CD14-positive monocyte (primary cell): ENCODE measurements at regions not wholly inside any gene's neighbourhood (a gene's known extent, or its start where the extent isn't known, plus 50 kb on each side); places are given as distances from the start of the nearest gene placed in this dataset.

Experiments used
- DNase-seq, 3 donors: peaks; one replicate each; pipeline ENCODE4 v3.0.0-alpha.2; 2011 to 2022
- H2AFZ ChIP-seq: 2 replicates; pipeline ENCODE4 v1.6.0; 2012; ENCODE audit warnings: mild to moderate bottlenecking, low read depth, low read length, inconsistent platforms; ENCODE audit not compliant: insufficient read depth, poor library complexity, severe bottlenecking
- H3K27ac ChIP-seq, 2 donors: 1 replicate in 1 of 2; 2 replicates in 1 of 2; pipeline ENCODE4 v1.5.1; 2012 to 2013; ENCODE audit warnings: low read length in 2 of 2, control low read depth in 1 of 2, inconsistent platforms in 1 of 2, low read depth in 1 of 2, mild to moderate bottlenecking in 1 of 2
- H3K27me3 ChIP-seq, 2 donors: one replicate each; pipeline versions ENCODE4 v1.6.0 to v1.6.1; 2011 to 2013; ENCODE audit warnings: low read length in 2 of 2; ENCODE audit not compliant: control insufficient read depth in 2 of 2, insufficient read depth in 2 of 2
- H3K36me3 ChIP-seq, 2 donors: replicated peaks in 1 of 2; 1 replicate in 1 of 2; 2 replicates in 1 of 2; pipeline versions ENCODE4 v1.5.1 to v1.6.1; 2012 to 2013; ENCODE audit warnings: low read length in 2 of 2, control low read depth in 1 of 2, inconsistent platforms in 1 of 2, mild to moderate bottlenecking in 1 of 2; ENCODE audit not compliant: insufficient read depth in 2 of 2, control insufficient read depth in 1 of 2
- H3K4me1 ChIP-seq, 2 donors: 1 replicate in 1 of 2; 2 replicates in 1 of 2; pipeline versions ENCODE4 v1.5.1 to v1.6.1; 2012 to 2013; ENCODE audit warnings: low read length in 2 of 2, control low read depth in 1 of 2, inconsistent platforms in 1 of 2, mild to moderate bottlenecking in 1 of 2, moderate library complexity in 1 of 2; ENCODE audit not compliant: insufficient read depth in 2 of 2, control insufficient read depth in 1 of 2
- H3K4me2 ChIP-seq: replicated peaks from 2 replicates; pipeline ENCODE3; 2012; ENCODE audit warnings: low read length, moderate library complexity, mild to moderate bottlenecking; ENCODE audit not compliant: poor library complexity, severe bottlenecking; ENCODE audit errors: extremely low read depth
- H3K4me3 ChIP-seq, 3 experiments: fragments of 200-600 bp in 1 of 3; sonication (generic) in 1 of 3; replicated peaks in 1 of 3; 1 replicate in 2 of 3; 2 replicates in 1 of 3; pipeline ENCODE4 v1.5.1; 2011 to 2013; ENCODE audit warnings: low read length in 3 of 3, mild to moderate bottlenecking in 3 of 3, control low read depth in 2 of 3, low read depth in 2 of 3, inconsistent platforms in 1 of 3, moderate library complexity in 1 of 3
- H3K79me2 ChIP-seq: 2 replicates; pipeline ENCODE4 v1.6.0; 2012; ENCODE audit warnings: mild to moderate bottlenecking, control low read depth, inconsistent platforms, low read length, moderate library complexity; ENCODE audit not compliant: insufficient read depth
- H3K9ac ChIP-seq: 2 replicates; pipeline ENCODE4 v1.6.0; 2017; ENCODE audit warnings: low read length, mild to moderate bottlenecking; ENCODE audit not compliant: insufficient read depth, poor library complexity, severe bottlenecking
- H3K9me3 ChIP-seq, 2 donors: replicated peaks in 1 of 2; 1 replicate in 1 of 2; 2 replicates in 1 of 2; pipeline versions ENCODE4 v1.5.1 to v1.6.1; 2012 to 2013; ENCODE audit warnings: low read length in 2 of 2, control low read depth in 1 of 2; ENCODE audit not compliant: control insufficient read depth in 1 of 2, insufficient read depth in 1 of 2
- H4K20me1 ChIP-seq: 2 replicates; pipeline ENCODE4 v1.6.0; 2012; ENCODE audit warnings: mild to moderate bottlenecking, low read length, control low read depth, moderate library complexity; ENCODE audit not compliant: insufficient read depth
- H3K27ac Mint-ChIP-seq, 7 donors: one replicate each; pipeline ENCODE4 v1.8.0; 2020; ENCODE audit warnings: mild to moderate bottlenecking in 7 of 7, mixed read lengths in 7 of 7, moderate library complexity in 6 of 7, inconsistent platforms in 2 of 7
- H3K27me3 Mint-ChIP-seq, 3 donors: one replicate each; pipeline ENCODE4 v1.8.0; 2021 to 2022; ENCODE audit warnings: low read depth in 3 of 3, mild to moderate bottlenecking in 3 of 3, mixed read lengths in 3 of 3, moderate library complexity in 3 of 3, inconsistent platforms in 1 of 3
- H3K36me3 Mint-ChIP-seq, 2 donors: one replicate each; pipeline ENCODE4 v1.8.0; 2020; ENCODE audit warnings: mixed read lengths in 2 of 2, inconsistent platforms in 1 of 2, mild to moderate bottlenecking in 1 of 2
- H3K4me1 Mint-ChIP-seq: one replicate; pipeline ENCODE4 v1.8.0; 2020; ENCODE audit warnings: mild to moderate bottlenecking, mixed read lengths
- H3K4me3 Mint-ChIP-seq, 2 donors: one replicate each; pipeline ENCODE4 v1.8.0; 2020; ENCODE audit warnings: mild to moderate bottlenecking in 2 of 2, mixed read lengths in 2 of 2, moderate library complexity in 1 of 2
- H3K9me3 Mint-ChIP-seq, 7 donors: one replicate each; pipeline ENCODE4 v1.8.0; 2020 to 2022; ENCODE audit warnings: mixed read lengths in 7 of 7, mild to moderate bottlenecking in 6 of 7, moderate library complexity in 6 of 7, inconsistent platforms in 2 of 7
- WGBS: methylation state at CpG from one replicate; pipeline ENCODE4 v1.1.5; 2013; ENCODE audit warnings: missing lambda C conversion rate; ENCODE audit not compliant: insufficient coverage; 5-methylcytosine and 5-hydroxymethylcytosine counted together
- intact Hi-C, 2 donors: fragments of 100-400 bp; cut with micrococcal nuclease; formaldehyde crosslinking; loops; one replicate each; pipeline versions ENCODE4 v1.15.0 to v1.15.1; 2023
- TF ChIP-seq, protein P1 (sequence below): fragments of 200-600 bp; IDR thresholded peaks from one replicate; pipeline ENCODE4 v1.8.0; 2022; ENCODE audit warnings: antibody characterized with exemption, mild to moderate bottlenecking

DNA sequence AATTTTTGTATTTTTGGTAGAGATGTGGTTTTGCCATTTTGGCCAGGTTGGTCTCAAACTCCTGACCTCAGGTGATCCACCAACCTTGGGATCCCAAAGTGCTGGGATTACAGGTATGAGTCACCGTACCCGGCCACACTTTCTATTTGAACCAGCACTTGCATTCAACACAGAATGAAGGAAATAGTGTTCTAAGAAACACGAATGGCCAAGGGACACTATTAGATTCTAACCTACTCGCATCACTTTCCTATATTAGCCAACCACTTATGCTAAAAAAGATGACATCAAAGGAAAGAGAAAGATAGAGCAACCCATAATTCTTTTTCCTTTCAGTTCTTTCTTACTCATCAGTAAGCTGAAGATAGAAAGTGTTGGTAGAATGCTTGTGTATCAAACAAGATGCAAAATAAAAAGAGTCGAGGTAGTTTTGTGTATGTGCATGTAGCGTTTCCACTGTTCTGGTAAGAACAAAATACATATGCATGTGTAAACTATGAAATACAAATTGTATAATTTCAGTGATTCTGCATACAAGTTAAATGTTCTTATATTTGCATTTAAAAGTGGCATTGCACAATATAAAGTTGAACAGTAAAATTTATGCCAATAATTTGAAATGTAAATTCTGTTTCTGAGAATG is 247.6 kb downstream of the CDCA7 start:
- Histone ChIP-seq H3K27me3 (no peaks in the 10 kb centered on the region), H3K79me2 (no peaks in the 10 kb centered on the region), H3K9ac (no peak overlapping the region), H3K27ac (no peak overlapping the region), H4K20me1 (no peaks in the 10 kb centered on the region), H3K36me3 (no peaks in the 10 kb centered on the region), H3K4me1 (no peaks in the 10 kb centered on the region), H3K9me3 (no peaks in the 10 kb centered on the region), H2AFZ (no peak overlapping the region), H3K4me3 (no peak overlapping the region), H3K4me2 (no peak overlapping the region)
- no peaks in the 10 kb centered on the region for H3K36me3 Mint-ChIP-seq
- WGBS: no CpG with 5 or more reads among the region's 6 CpGs
- TF ChIP-seq, protein P1, sequence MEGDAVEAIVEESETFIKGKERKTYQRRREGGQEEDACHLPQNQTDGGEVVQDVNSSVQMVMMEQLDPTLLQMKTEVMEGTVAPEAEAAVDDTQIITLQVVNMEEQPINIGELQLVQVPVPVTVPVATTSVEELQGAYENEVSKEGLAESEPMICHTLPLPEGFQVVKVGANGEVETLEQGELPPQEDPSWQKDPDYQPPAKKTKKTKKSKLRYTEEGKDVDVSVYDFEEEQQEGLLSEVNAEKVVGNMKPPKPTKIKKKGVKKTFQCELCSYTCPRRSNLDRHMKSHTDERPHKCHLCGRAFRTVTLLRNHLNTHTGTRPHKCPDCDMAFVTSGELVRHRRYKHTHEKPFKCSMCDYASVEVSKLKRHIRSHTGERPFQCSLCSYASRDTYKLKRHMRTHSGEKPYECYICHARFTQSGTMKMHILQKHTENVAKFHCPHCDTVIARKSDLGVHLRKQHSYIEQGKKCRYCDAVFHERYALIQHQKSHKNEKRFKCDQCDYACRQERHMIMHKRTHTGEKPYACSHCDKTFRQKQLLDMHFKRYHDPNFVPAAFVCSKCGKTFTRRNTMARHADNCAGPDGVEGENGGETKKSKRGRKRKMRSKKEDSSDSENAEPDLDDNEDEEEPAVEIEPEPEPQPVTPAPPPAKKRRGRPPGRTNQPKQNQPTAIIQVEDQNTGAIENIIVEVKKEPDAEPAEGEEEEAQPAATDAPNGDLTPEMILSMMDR: no peak
- no peak overlapping the region for H3K27ac Mint-ChIP-seq
- no peak overlapping the region for H3K4me3 Mint-ChIP-seq
- H3K9me3 Mint-ChIP-seq: peaks cover 3 to 11% (median 7%) of the 10 kb centered on the region in 7 donors
- peaks cover 3 to 6% (median 3%) of the 10 kb centered on the region in 3 donors for H3K27me3 Mint-ChIP-seq
- intact Hi-C loops: no loop called here
- no peaks in the 10 kb centered on the region for H3K4me1 Mint-ChIP-seq
- DNase-seq: no peak

DNA sequence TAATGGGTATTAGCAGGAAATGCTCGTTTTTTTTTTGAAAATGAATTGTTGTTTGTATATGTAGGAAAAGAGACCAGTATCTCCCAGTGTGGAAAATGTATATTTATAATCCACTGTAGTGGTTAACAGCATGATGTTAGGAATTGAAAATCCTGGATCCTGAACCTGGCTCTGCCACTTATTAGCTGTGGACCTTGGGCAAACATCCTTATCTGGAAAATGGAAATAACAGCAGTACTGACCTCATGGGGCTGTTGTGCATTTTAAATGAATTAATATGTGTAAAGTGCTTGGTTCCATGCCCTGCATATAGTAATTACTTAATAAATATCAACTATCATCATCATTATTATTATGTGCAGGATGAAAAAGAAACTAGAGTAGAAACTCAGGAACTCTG is 251.3 kb downstream of the CDCA7 start:
- no peak overlapping the region for H3K4me3 ChIP-seq
- H3K4me2 ChIP-seq: no peak overlapping the region
- H3K27ac ChIP-seq: no peak overlapping the region
- H3K9me3 Mint-ChIP-seq: peaks cover 0 to 16% (median 7%) of the 10 kb centered on the region in 7 donors
- no peaks in the 10 kb centered on the region for H3K4me1 ChIP-seq
- no peaks in the 10 kb centered on the region for H3K36me3 ChIP-seq
- H3K9ac ChIP-seq: no peak overlapping the region
- H2AFZ ChIP-seq: no peak overlapping the region
- intact Hi-C loops: no loop called here
- H3K27me3 Mint-ChIP-seq: peaks cover 0 to 4% (median 3%) of the 10 kb centered on the region in 3 donors
- no peaks in the 10 kb centered on the region for H3K36me3 Mint-ChIP-seq
- H3K9me3 ChIP-seq: no peaks in the 10 kb centered on the region
- no peak for DNase-seq
- TF ChIP-seq, protein P1: no peak
- H3K27me3 ChIP-seq: no peaks in the 10 kb centered on the region
- H3K4me1 Mint-ChIP-seq: peaks cover 4% of the 10 kb centered on the region
- H3K79me2 ChIP-seq: no peaks in the 10 kb centered on the region
- no CpG with 5 or more reads among the region's 1 CpG for WGBS
- H4K20me1 ChIP-seq: no peaks in the 10 kb centered on the region
- no peak overlapping the region for H3K27ac Mint-ChIP-seq
- H3K4me3 Mint-ChIP-seq: no peak overlapping the region
